KOPT-K1 (cell line): ENCODE measurements at regions not wholly inside any gene's neighbourhood (a gene's known extent, or its start where the extent isn't known, plus 50 kb on each side); places are given as distances from the start of the nearest gene placed in this dataset.

Experiments
- H3K27ac ChIP-seq: fragments of 200-600 bp; sonication (generic); 2 replicates; pipeline ENCODE4 v1.5.1; 2016; ENCODE audit warnings: antibody characterized with exemption, mild to moderate bottlenecking, low read depth, low read length; ENCODE audit not compliant: poor library complexity, severe bottlenecking
- H3K36me3 ChIP-seq: fragments of 200-600 bp; sonication (generic); 2 replicates; pipeline ENCODE4 v1.5.1; 2017; ENCODE audit warnings: antibody characterized with exemption, mild to moderate bottlenecking, low read length, moderate library complexity; ENCODE audit not compliant: insufficient read depth
- H3K9me3 ChIP-seq: fragments of 200-600 bp; sonication (generic); 2 replicates; pipeline ENCODE4 v1.5.1; 2017; ENCODE audit warnings: antibody characterized with exemption, low read length, mild to moderate bottlenecking; ENCODE audit not compliant: insufficient read depth, poor library complexity, severe bottlenecking

- no peak overlapping the region for H3K27ac ChIP-seq
- H3K36me3 ChIP-seq: no peaks in the 10 kb centered on the region
- H3K9me3 ChIP-seq: no peaks in the 10 kb centered on the region
Observed at GRCh38 chr14:101039755-101040138, 136.2 kb upstream of the RTL1 start.

GRCh38 chr14:101040538-101041442 lies 137.3 kb upstream of the RTL1 start:
- Histone ChIP-seq H3K36me3 (no peaks in the 10 kb centered on the region), H3K27ac (no peak overlapping the region), H3K9me3 (no peaks in the 10 kb centered on the region)

GRCh38 chr14:101043891-101044290 lies 140.4 kb upstream of the RTL1 start:
- Histone ChIP-seq H3K36me3 (no peaks in the 10 kb centered on the region), H3K27ac (no peak overlapping the region), H3K9me3 (no peaks in the 10 kb centered on the region)

- Histone ChIP-seq H3K27ac (no peak overlapping the region), H3K36me3 (no peaks in the 10 kb centered on the region), H3K9me3 (peaks cover 2% of the 10 kb centered on the region)
Observed at GRCh38 chr14:101044741-101045140, 141.2 kb upstream of the RTL1 start.

- Histone ChIP-seq H3K27ac (no peak overlapping the region), H3K36me3 (no peaks in the 10 kb centered on the region), H3K9me3 (peaks cover 10% of the 10 kb centered on the region)
Observed at GRCh38 chr14:101045511-101045910, 142.0 kb upstream of the RTL1 start.

- Histone ChIP-seq H3K27ac (no peak overlapping the region), H3K9me3 (peaks cover 12% of the 10 kb centered on the region), H3K36me3 (no peaks in the 10 kb centered on the region)
Observed at GRCh38 chr14:101046071-101046470, 142.5 kb upstream of the RTL1 start.

DNA sequence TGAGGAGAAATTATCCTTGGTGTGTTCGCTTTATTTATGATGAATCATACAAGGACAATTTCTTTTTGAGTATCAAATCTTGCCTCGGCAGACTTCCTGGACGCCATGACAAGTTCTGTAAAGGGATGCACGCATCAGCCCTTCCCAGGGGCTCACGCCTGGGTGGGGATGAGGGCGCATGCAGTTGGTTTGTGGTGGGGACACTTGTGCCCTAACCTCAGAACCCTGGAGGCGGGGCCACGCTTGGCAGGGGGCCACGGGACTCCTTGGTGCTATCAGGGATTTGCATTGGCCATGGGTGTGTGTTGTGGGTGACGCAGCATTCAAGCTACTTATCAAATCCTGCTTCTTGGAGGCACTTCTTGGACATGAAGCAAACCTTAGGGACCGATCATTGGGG lies 143.8 kb upstream of the RTL1 start:
- no peaks in the 10 kb centered on the region for H3K36me3 ChIP-seq
- H3K9me3 ChIP-seq: peaks cover 16% of the 10 kb centered on the region
- no peak overlapping the region for H3K27ac ChIP-seq

DNA sequence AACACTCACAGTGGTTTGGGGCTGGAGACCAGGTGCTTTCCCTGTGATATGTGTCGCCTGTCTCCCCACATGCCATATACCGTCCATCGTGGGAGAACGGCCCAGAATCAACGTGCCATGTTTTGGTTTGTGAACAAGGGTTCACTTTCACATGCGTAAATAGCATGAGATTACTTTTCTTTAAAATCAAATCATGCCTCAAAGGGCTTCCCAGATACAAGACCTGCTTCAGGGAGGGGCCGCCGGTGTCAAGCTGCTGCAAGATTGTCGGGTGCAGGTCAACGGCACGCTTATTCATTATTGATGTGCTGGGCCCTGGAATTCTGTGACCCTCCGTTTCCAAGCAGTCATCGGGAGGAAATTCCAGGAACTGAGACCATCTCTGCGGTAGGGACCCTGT lies 145.2 kb upstream of the RTL1 start:
- Histone ChIP-seq H3K9me3 (peaks cover 21% of the 10 kb centered on the region), H3K27ac (no peak overlapping the region), H3K36me3 (no peaks in the 10 kb centered on the region)

GRCh38 chr14:101049511-101049910 lies 146.0 kb upstream of the RTL1 start:
- H3K27ac ChIP-seq: no peak overlapping the region
- peaks cover 22% of the 10 kb centered on the region for H3K9me3 ChIP-seq
- H3K36me3 ChIP-seq: no peaks in the 10 kb centered on the region

DNA sequence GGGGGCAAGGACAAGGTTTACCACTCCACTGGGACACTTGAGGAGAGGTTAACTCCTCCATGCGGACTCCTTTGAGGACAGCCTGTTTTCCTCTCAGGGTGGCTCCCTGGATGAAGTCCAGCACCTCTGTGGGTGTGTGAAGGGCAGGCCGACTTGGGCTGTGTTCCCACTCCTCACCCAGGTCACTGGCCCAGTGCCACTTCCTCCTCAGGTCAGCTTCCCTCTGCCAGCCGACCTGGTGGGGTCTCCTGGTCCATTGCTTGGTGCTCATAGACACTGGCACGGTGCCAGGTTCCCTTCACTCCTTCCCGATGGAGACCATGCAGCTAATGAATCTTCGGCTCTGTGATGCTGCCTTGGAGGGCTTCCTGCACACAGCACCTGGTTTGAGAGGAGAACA lies 146.4 kb upstream of the RTL1 start:
- H3K27ac ChIP-seq: no peak overlapping the region
- H3K9me3 ChIP-seq: peaks cover 26% of the 10 kb centered on the region
- no peaks in the 10 kb centered on the region for H3K36me3 ChIP-seq

- H3K36me3 ChIP-seq: no peaks in the 10 kb centered on the region
Observed at GRCh38 chr14:101050901-101051490, 147.5 kb upstream of the RTL1 start.

GRCh38 chr14:101054671-101055070 lies 151.1 kb upstream of the RTL1 start:
- H3K9me3 ChIP-seq: peaks cover 70% of the 10 kb centered on the region
- no peak overlapping the region for H3K27ac ChIP-seq
- no peaks in the 10 kb centered on the region for H3K36me3 ChIP-seq

More at GRCh38 chr14:101050901-101051490, 147.5 kb upstream of the RTL1 start:
- Histone ChIP-seq H3K27ac (no peak overlapping the region), H3K9me3 (peaks cover 36% of the 10 kb centered on the region)

GRCh38 chr14:101055106-101055662 lies 151.7 kb upstream of the RTL1 start:
- no peaks in the 10 kb centered on the region for H3K36me3 ChIP-seq
- H3K9me3 ChIP-seq: peaks cover 70% of the 10 kb centered on the region
- H3K27ac ChIP-seq: no peak overlapping the region

GRCh38 chr14:101055776-101056374 lies 152.4 kb upstream of the RTL1 start:
- peaks cover 72% of the 10 kb centered on the region for H3K9me3 ChIP-seq
- no peaks in the 10 kb centered on the region for H3K36me3 ChIP-seq

DNA sequence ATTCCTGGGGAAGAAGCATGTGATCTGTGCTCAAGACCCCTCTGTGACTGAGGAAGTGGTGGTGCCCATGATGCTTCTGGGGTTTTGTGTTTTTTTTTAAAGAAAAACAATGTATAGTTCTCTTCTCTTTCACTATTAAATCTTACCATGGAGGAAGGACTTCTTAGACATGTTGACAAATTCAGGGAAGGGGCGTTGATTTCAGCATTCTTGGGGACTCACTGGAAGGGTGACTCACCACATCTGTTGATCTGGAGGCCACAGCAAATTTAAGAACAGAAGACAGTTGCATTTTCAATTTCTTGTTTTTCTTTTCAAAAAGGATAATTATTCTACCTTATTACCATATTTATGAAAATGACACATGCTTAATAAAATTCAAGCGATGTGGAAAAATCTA lies 152.9 kb upstream of the RTL1 start:
- Histone ChIP-seq H3K27ac (no peak overlapping the region), H3K36me3 (no peaks in the 10 kb centered on the region), H3K9me3 (peaks cover 72% of the 10 kb centered on the region)

More at GRCh38 chr14:101055776-101056374, 152.4 kb upstream of the RTL1 start:
- H3K27ac ChIP-seq: no peak overlapping the region
